ENCODE measurements at regions not wholly inside any gene's neighbourhood (a gene's known extent, or its start where the extent isn't known, plus 50 kb on each side); places are given as distances from the start of the nearest gene placed in this dataset.

GRCh38 chr10:28397229-28397628 lies 94.4 kb upstream of the MPP7 start:
- H2AFZ ChIP-seq (ENCODE audit: low read length) = no peak overlapping the region
- no peak overlapping the region for H3K9ac ChIP-seq (ENCODE audit: insufficient read depth, low read depth, low read length)
- no peaks in the 10 kb centered on the region for H3K36me3 ChIP-seq (replicated peaks in 1 of 2; ENCODE audit: control insufficient read depth in 1 of 2, insufficient read depth in 2 of 2, low read length in 2 of 2)
- no peak overlapping the region for H3K27ac ChIP-seq (ENCODE audit: extremely low read length, insufficient read depth, low read length)
- no TSS peak for BruUV-seq (replicated peaks)
- in situ Hi-C loops (cut with HindIII; ENCODE audit: extremely low pct_ligation_motif_present, low pct_unique_long_range_greater_than_20kb) = loop anchor here (25.0 kb wide), 2 partner anchors 660 to 835 kb away; partner anchors contain the start of gene MKX
- no peaks in the 10 kb centered on the region for H3K79me2 ChIP-seq (ENCODE audit: insufficient read depth, low read length)
- WGBS (ENCODE audit: low lambda C conversion rate) = 27% methylated on average over 6 of the region's 6 CpGs
- H3K4me2 ChIP-seq (ENCODE audit: low read depth, low read length) = no peak overlapping the region
- no peaks in the 10 kb centered on the region for H4K20me1 ChIP-seq (ENCODE audit: insufficient read depth, low read length)
- peaks cover 0 to 16% of the 10 kb centered on the region in 2 experiments; a peak in 2 of 5 replicates for H3K27me3 ChIP-seq (ENCODE audit: control insufficient read depth in 1 of 2, insufficient read depth in 2 of 2, low read length in 2 of 2)
- DNase-seq (ENCODE audit: low spot score) (no peak), ATAC-seq (no peak), FAIRE-seq (no peak)
- TF ChIP-seq SYNCRIP (IDR thresholded peaks at IDR 0.05; ENCODE audit: insufficient read depth, low read depth, low read length) = no peak
- no peak for TF ChIP-seq ZNF234 (CRISPR knock-in tag; conservative IDR thresholded peaks at IDR 0.05)
- TF ChIP-seq ZSCAN22 (CRISPR knock-in tag; IDR thresholded peaks at IDR 0.05) = no peak
- no peak for TF ChIP-seq JUN (CRISPR knock-in tag; IDR thresholded peaks at IDR 0.05)
- TF ChIP-seq ZSCAN29 (CRISPR knock-in tag; conservative IDR thresholded peaks at IDR 0.05) = no peak
- TF ChIP-seq SALL2 (CRISPR knock-in tag; IDR thresholded peaks at IDR 0.05) = no peak
- no peak for TF ChIP-seq DR1 (CRISPR knock-in tag; IDR thresholded peaks at IDR 0.05)
- no peak for TF ChIP-seq ZSCAN12 (CRISPR knock-in tag; IDR thresholded peaks at IDR 0.05)
- no peak for TF ChIP-seq ZBTB7B (CRISPR knock-in tag; IDR thresholded peaks at IDR 0.05)
- TF ChIP-seq ZNF280B (CRISPR knock-in tag; IDR thresholded peaks at IDR 0.05; ENCODE audit: borderline replicate concordance) = no peak
- TF ChIP-seq ATF7-NPFF (CRISPR knock-in tag; IDR thresholded peaks at IDR 0.05; ENCODE audit: low read depth) = no peak
- no peak for TF ChIP-seq BCLAF1 (IDR thresholded peaks at IDR 0.05)
- no peak for TF ChIP-seq ZNF761 (CRISPR knock-in tag; conservative IDR thresholded peaks at IDR 0.05)
- TF ChIP-seq ZNF75D (CRISPR knock-in tag; IDR thresholded peaks at IDR 0.05; ENCODE audit: borderline replicate concordance) = no peak
- no peak for TF ChIP-seq MIXL1 (CRISPR knock-in tag; IDR thresholded peaks at IDR 0.05)
- intact Hi-C loops (cut with micrococcal nuclease; ENCODE audit: unreplicated experiment) = no loop called here
- no peaks in the 10 kb centered on the region for H3K9me3 ChIP-seq (ENCODE audit: low read length)
- peaks cover 5% of the 10 kb centered on the region; the same call in 1 of the 2 replicates for H3K4me1 ChIP-seq (ENCODE audit: insufficient read depth, low read length)
- CTCF ChIA-PET (ENCODE audit: low intra/inter-chr PET ratio, low total read pairs) = no interaction called here
- POLR2A ChIA-PET = no interaction called here
- H3K4me3 ChIP-seq (replicated peaks in 1 of 3; ENCODE audit: insufficient read depth in 1 of 3, low read depth in 2 of 3, low read length in 3 of 3) = no peak overlapping the region

All from HepG2 (cell line).